RWPE2 (cell line): ENCODE measurements at regions not wholly inside any gene's neighbourhood (a gene's known extent, or its start where the extent isn't known, plus 50 kb on each side); places are given as distances from the start of the nearest gene placed in this dataset.

Experiments used
- ATAC-seq: fragments of 200-7000 bp; cut with Tn5 transposase; 3 replicates; pipeline ENCODE4 v1.9.1; 2021; ENCODE audit warnings: low read depth
- DNase-seq: peaks from one replicate; pipeline ENCODE4 v3.0.0-alpha.2; 2020; ENCODE audit warnings: low spot score
- H3K27ac ChIP-seq: fragments of 450-650 bp; 2 replicates; pipeline ENCODE4 v1.5.1; 2017; ENCODE audit warnings: mild to moderate bottlenecking; ENCODE audit not compliant: poor library complexity, severe bottlenecking
- H3K27me3 ChIP-seq: fragments of 250-450 bp; sonication (Bioruptor Pico); 2 replicates; pipeline ENCODE4 v1.5.1; 2021; ENCODE audit warnings: mild to moderate bottlenecking, moderate library complexity; ENCODE audit not compliant: insufficient read depth, poor library complexity, severe bottlenecking
- H3K36me3 ChIP-seq: fragments of 250-450 bp; sonication (Bioruptor Pico); 2 replicates; pipeline ENCODE4 v1.5.1; 2020; ENCODE audit warnings: low read depth, mild to moderate bottlenecking, moderate library complexity
- H3K4me1 ChIP-seq: fragments of 250-450 bp; sonication (Bioruptor Pico); 2 replicates; pipeline ENCODE4 v1.5.1; 2021; ENCODE audit warnings: mild to moderate bottlenecking, moderate library complexity; ENCODE audit not compliant: insufficient read depth, poor library complexity, severe bottlenecking
- H3K4me3 ChIP-seq: fragments of 250-450 bp; sonication (Bioruptor Pico); 2 replicates; pipeline ENCODE4 v1.5.1; 2021; ENCODE audit warnings: mild to moderate bottlenecking, moderate library complexity; ENCODE audit not compliant: severe bottlenecking
- H3K9me3 ChIP-seq: fragments of 250-450 bp; sonication (Bioruptor Pico); 2 replicates; pipeline ENCODE4 v1.5.1; 2021; ENCODE audit warnings: mild to moderate bottlenecking, moderate library complexity; ENCODE audit not compliant: severe bottlenecking
- CTCF ChIP-seq: fragments of 450-650 bp; IDR thresholded peaks from one replicate; pipeline ENCODE4 v1.5.1; 2017; ENCODE audit warnings: mild to moderate bottlenecking, moderate library complexity; ENCODE audit not compliant: poor library complexity, severe bottlenecking

GRCh38 chr18:24656551-24657443 is 196.4 kb downstream of the HRH4 start:
- Histone ChIP-seq H3K27me3 (peaks cover 14% of the 10 kb centered on the region), H3K4me1 (no peaks in the 10 kb centered on the region), H3K36me3 (no peaks in the 10 kb centered on the region), H3K9me3 (no peaks in the 10 kb centered on the region), H3K4me3 (no peak overlapping the region), H3K27ac (no peak overlapping the region)
- no peak for TF ChIP-seq CTCF
- peak; percentile 94 for ATAC-seq
- DNase-seq, result no peak

- no peaks in the 10 kb centered on the region for H3K36me3 ChIP-seq
- no peak overlapping the region for H3K4me3 ChIP-seq
- no peaks in the 10 kb centered on the region for H3K4me1 ChIP-seq
- H3K27me3 ChIP-seq, result peaks cover 20% of the 10 kb centered on the region
- no peak for TF ChIP-seq CTCF
- no peak overlapping the region for H3K27ac ChIP-seq
- ATAC-seq, result no peak
- no peak for DNase-seq
- no peaks in the 10 kb centered on the region for H3K9me3 ChIP-seq
These were observed 197.0 kb downstream of the HRH4 start for GRCh38 chr18:24657444-24657842.

- TF ChIP-seq CTCF, result no peak
- no peak for ATAC-seq
- Histone ChIP-seq H3K27me3 (peaks cover 28% of the 10 kb centered on the region), H3K27ac (no peak overlapping the region), H3K9me3 (no peaks in the 10 kb centered on the region), H3K4me1 (no peaks in the 10 kb centered on the region), H3K4me3 (no peak overlapping the region), H3K36me3 (no peaks in the 10 kb centered on the region)
- no peak for DNase-seq
These were observed 197.9 kb downstream of the HRH4 start for GRCh38 chr18:24658302-24658701.

- no peak overlapping the region for H3K4me3 ChIP-seq
- H3K9me3 ChIP-seq, result no peaks in the 10 kb centered on the region
- ATAC-seq (peak; percentile 9; the same call in 1 of the 3 replicates), DNase-seq (no peak)
- peaks cover 28% of the 10 kb centered on the region for H3K27me3 ChIP-seq
- H3K36me3 ChIP-seq, result no peaks in the 10 kb centered on the region
- H3K4me1 ChIP-seq, result no peaks in the 10 kb centered on the region
- no peak for TF ChIP-seq CTCF
- no peak overlapping the region for H3K27ac ChIP-seq
These were observed 199.6 kb downstream of the HRH4 start for GRCh38 chr18:24659827-24660720.
